ENCODE measurements at regions not wholly inside any gene's neighbourhood (a gene's known extent, or its start where the extent isn't known, plus 50 kb on each side); places are given as distances from the start of the nearest gene placed in this dataset.
"Not testable (repeated sequence)": the region's sequence is repeated elsewhere in the genome, so short reads cannot be mapped to it uniquely, and the experiment has no call there.

GRCh38 chr2:33907866-33908265, 308.8 kb upstream of the FAM98A start:
- DNase-seq = no peak

GRCh38 chr2:33906129-33906528, 307.0 kb upstream of the FAM98A start:
- not testable (repeated sequence) for DNase-seq

GRCh38 chr2:33904801-33905200, 305.7 kb upstream of the FAM98A start:
- no peak for DNase-seq

- DNase-seq = no peak
These were observed 304.6 kb upstream of the FAM98A start for GRCh38 chr2:33903701-33904100.

DNA sequence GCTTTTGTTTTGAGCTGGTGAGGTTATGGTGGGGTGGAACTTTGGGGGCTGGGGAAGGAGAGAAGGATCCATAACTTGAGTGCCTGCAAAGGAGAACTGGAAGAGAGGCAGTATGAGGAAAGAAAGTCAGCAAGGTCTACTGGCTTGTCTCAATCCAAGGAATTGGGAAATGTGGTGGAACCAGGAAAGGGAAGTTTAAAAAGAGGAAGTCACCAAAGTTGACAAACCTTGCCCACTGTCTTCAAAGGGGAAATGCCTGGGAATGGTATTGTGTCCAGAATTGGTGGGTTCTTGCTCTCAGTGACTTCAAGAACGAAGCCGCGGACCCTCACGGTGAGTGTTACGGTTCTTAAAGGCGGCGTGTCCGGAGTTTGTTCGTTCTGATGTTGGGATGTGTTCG, 304.1 kb upstream of the FAM98A start:
- no peak for DNase-seq

- DNase-seq = no peak
These were observed 301.5 kb upstream of the FAM98A start for GRCh38 chr2:33900610-33901009.

DNA sequence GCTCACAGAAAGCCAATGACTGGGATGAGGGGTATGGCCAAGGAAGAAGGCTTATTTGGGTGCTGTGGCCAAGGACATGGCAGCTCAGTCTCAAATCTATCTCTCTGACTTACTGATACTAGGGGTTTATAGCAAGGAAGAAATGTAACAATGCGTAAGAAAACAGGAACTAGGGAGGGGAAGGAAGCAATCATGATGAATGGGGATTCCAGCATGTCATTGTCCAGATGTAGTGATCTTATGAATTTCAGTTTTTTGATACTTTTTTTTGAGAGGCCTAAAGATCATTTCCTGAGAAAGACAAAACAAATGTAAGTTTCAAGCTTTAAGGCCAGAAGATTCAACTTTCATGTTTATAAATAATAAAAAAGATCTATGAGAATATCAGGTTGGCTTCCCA, 298.6 kb upstream of the FAM98A start:
- no peak for DNase-seq

GRCh38 chr2:33893824-33894223, 294.7 kb upstream of the FAM98A start:
- no peak for DNase-seq

- DNase-seq = no peak
These were observed 292.5 kb upstream of the FAM98A start for GRCh38 chr2:33891616-33892015.

DNA sequence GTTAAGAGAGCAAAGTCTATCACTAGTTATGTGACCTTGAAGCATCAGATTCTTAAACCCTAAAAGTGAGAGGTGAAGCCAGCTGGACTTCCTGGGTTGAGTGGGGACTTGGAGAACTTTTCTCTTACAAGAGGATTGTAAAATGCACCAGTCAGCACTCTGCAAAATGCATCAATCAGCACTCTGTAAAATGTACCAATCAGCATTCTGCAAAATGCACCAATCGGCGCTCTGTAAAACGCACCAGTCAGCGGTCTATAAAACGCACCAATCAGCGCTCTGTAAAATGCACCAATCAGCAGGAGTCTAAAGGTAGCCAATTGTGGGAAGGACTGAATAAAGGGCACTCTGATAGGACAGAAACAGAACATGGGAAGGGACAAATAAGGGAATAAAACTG, 291.6 kb upstream of the FAM98A start:
- no peak for DNase-seq

DNA sequence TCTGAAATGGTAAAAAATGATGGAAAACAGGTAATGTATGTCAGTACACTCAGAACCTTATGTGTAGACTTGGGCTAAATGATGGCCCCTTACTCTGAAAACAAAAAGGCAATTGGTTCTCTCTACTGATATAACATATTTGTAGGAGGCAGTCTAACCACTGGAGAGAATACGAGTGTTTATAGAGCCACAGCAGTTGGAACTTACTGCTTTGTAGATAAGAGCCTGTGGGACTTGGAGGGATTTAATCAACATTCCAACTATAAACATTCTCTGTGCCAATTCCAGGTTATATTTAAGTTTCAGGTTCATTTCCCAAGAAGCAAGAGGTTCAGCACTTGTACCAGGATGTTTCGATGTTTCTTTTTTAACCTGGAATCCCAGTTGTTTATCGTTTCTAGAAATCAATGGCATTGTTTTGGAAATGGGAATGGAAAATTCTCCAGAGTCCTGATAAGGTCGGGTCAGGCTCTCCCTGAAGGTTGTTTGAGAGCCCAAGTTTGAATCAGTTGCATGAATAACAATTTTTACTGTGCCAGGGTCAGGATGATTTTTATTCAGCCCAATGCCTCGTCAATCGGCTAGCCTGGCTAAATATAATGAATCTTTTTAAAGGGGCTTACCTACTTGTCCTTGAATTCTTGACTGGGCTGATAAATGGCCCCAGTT, 278.4 kb upstream of the FAM98A start:
- no peak for DNase-seq

DNA sequence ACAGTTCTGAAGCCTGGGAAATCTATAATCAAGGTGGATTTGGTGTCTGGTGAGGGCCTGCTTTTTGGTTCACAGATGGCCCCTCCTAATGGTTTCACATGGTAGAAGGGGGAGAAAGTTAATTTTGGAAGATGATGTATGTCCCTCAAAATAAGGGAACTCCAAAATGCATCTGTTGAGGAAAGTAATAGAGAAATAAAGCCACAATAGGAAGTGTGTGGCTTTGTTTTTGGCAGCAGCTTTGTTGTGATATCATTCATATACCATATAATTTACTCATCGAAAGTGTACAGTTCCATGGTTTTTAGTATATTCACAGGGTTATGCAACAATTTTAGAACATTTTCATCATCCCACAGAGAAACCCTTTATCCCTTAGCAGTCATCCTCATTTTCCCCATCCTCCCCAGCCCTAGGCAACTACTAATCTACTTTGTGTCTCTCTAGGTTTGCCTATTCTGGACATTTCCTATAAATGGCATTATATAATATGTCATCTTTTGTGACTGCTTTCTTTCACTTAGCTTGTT, 274.0 kb upstream of the FAM98A start:
- no peak for DNase-seq

GRCh38 chr2:33859811-33860461, 260.8 kb upstream of the FAM98A start:
- no peak for DNase-seq

DNA sequence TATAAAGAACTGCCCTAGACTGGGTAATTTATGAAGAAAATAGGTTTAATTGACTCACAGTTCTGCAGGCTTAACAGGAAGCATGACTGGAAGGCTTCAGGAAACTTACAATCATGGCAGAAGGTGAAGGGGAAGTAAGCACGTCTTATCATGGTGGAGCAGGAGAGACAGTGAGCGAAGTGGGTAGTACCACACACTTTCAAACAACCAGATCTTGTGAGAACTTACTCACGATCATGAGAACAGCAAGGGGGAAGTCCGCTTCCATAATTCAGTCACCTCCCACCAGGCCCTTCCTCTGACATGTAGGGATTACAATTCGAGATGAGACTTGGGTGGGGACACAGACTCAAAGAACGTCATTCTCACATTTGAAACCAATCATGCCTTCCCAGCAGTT, 260.1 kb upstream of the FAM98A start:
- DNase-seq = no peak

- DNase-seq = no peak
These were observed 249.4 kb upstream of the FAM98A start for GRCh38 chr2:33848486-33848885.

DNA sequence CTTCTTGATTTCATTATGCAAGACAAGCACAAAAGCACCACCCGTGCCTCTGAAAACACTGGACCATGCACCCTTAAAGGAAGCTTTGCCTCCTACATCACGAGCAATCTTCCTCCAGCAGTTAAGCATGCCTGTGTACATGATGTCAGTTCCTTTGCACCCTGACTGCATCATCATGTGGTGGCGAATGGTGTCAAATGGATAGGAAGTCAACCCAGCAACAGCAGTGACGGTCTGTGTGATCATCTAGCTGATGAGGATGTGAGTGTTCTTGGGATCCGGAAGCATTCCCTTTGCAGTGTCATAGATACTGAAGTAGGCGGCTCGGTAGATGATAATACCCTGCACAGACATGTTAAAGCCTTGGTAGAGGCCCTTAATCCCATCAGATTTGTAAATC, 240.7 kb upstream of the FAM98A start:
- no peak for DNase-seq

- no peak for DNase-seq
These were observed 237.5 kb upstream of the FAM98A start for GRCh38 chr2:33836628-33837027.

DNA sequence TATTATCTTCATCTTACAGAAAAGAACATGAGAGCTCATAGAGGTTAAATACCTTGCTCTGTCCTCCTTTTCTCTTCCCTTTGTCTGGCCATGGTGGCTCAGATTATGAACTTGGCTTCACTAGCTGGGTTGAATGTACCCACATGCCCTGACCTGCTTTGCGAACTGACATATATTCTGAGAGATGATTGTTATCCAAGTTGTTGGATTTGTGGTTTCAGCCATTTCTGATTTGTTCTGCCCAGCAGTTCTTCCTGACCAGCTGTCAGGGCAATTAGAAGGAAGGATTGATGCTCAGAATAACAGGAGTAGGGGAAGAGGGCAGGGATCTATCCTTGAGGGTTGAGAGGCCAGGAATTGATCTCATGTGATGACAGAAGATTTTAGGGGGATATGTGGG, 236.8 kb upstream of the FAM98A start:
- DNase-seq = no peak

- no peak for DNase-seq
These were observed 223.9 kb upstream of the FAM98A start for GRCh38 chr2:33822964-33823363.

DNA sequence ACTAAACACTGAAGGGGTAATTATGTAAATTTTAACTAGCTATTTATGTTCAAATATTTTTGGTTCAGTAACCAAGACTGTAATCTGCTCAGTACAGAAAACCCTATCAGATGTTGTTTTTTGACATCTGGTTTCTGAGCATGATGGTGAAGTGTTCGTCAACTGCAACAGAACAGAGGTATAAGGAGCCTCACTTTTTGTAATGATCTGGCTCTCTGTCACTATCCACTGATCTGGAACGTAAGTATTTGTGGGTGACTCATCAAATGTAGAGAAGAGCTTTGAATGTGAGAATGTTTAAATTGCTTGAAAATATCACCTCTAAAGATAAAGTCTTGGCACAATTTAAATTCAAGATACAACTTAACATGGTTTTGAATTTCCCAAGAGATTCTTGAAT, 213.6 kb upstream of the FAM98A start:
- DNase-seq = no peak

DNA sequence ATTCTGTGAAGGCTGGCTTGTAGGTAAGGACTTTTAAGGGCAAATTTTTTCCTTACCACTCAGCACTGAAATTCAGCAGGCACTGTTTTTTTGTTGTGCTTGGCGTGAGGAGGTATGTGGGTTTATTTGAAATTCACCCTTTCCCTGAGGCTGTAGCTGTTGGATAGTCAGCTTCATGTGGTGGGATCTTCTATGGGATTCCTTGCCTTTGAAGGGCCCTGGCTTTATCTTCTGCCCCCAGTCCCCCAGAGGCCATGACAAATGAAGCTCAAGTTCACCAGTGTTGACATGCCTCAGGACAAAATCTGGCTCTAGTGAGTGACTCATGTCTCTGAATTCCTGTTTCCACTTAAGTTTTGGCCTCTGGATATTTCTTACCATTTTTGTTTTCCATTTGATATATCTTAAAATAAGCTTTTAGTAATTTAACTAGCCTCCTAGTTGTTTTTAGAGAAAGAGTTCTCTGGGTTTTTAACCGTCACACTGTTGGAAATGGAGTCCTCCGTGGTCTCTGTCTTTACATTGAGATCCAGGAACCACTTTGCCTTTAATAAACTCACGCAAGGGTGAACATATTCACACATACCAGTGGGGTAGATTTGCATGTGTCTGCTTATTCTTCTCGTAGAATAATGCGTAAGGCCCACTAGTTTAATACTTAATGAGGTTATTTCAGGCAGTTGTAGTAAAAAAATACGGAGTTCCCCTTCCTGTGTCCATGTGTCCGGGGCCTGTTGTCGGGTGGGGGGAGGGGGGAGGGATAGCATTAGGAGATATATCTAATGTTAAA, 211.1 kb upstream of the FAM98A start:
- DNase-seq = no peak

DNA sequence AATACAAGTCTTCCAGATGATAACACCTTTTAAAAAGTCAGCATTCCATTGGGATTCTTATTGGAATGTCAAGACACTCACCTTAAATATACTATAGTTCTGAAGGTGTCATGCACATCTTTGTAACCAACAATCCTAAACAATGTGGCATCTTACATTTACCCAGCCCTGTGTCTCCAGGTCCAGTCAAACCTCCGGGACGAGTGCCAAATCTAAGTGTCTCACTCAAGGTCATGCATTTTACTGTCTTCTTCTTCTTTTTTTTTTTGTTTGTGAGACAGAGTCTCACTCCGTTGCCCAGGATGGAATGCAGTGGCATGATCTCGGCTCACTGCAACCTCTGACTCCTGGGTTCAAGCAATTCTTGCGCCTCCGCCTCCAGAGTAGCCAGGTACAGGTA, 206.9 kb upstream of the FAM98A start:
- no peak for DNase-seq

- no peak for DNase-seq
These were observed 205.1 kb upstream of the FAM98A start for GRCh38 chr2:33804155-33804554.

GRCh38 chr2:33796511-33796910, 197.4 kb upstream of the FAM98A start:
- no peak for DNase-seq
